Limb (tissue), 2 donors: ENCODE measurements at regions not wholly inside any gene's neighbourhood (a gene's known extent, or its start where the extent isn't known, plus 50 kb on each side); places are given as distances from the start of the nearest gene placed in this dataset.

Source experiments
- DNase-seq, 2 donors: peaks; one replicate each; pipeline ENCODE4 v3.0.0-alpha.2; 2016; ENCODE audit errors: extremely low spot score in 2 of 2

DNA sequence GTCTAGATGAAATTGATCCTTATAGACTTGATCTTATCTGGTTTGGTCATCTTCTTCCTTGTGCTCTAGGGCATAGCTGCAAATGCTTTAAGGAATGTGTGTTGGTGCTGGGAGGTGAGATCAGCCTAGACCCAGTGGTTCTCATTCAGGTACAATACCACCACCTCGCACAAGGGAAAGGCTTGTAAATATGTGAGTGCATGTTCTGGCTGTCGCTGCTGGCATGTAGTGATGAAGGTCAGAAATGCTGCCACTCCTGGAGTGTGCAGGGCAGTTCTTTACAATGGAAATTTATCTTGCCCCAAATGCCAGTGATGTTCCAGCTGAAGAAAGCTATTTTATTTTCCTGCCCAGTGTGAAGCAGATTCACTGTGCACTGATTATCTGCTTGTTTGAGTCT is 900.9 kb downstream of the QKI start:
- no peak for DNase-seq

DNA sequence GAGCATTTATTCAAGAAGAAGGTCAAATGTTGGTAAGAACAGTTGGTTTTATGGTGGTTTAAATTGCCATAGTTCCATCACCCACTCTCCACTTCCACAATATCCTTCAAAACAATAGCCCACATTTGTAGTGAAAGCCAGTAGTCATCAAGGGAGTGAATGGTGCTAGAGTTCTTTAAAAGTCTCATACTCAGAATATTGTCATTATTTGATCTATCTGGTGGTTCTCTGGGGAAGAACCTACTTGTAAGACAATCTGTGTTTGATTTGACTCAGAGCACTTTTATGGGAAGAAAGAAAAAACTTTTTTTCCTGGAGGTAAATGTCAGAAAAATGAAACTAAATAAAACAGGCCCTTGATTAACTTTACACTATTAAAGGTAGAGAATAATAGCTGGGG is 893.8 kb downstream of the QKI start:
- no peak for DNase-seq

DNA sequence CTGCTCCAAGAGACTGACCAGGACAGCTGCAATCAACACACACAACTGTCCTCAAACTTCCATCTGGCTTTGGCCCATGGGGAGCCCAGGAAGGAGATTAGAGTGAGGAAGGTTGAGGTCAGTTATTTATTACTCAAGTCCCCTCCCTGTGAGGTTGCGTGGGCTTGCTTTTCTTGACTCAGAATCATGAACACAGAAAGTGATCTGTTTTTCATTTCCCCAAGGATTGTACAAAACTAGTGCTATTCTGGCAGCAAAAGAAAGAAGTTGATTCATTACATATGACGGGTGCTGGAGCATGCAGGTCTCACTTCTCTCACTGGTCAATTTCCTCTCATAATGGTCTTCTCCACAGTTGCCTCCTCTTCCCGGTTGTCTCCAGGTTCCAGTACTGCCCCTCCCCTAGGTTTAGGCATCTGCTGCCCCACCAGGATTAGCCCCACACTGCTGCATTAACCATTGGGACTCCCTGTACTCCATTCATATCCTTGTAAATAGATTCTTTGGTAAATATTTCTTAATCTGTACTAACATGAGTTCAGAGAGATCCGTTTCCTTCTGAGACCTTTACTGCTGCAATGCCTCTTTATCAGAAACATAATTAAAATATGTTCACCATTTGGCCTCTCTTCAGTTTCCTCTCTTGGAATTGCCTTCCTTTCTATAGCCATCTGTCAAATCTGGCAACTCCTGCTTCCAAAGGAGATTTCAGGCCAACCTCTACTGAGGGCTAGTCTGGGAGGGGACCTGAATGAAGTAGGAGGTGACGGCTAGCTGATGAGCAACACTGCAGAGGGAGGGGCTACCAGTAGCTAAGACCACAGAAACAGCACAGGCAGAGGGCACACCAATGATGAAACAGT is 888.8 kb downstream of the QKI start:
- peak in 1 of 2 donors; percentile 36 for DNase-seq

DNA sequence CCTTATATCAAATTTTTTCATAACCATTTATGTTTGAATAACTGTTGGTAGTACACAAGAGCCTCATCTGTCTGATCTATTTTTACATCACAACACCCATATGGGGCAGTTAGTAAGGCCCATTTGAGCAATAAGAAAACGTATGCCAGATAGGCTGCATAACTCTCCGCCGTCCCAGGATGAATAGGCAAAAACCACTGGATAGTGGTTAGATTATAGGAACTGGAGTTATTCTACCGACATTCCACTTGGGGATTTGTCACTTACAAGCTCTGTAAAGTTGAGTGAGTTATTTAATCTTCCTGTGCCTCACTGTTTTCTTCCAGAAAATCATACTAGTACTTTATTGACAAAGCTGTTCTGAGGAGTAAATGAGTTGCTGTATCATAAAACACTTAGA is 881.9 kb downstream of the QKI start:
- DNase-seq = no peak

DNA sequence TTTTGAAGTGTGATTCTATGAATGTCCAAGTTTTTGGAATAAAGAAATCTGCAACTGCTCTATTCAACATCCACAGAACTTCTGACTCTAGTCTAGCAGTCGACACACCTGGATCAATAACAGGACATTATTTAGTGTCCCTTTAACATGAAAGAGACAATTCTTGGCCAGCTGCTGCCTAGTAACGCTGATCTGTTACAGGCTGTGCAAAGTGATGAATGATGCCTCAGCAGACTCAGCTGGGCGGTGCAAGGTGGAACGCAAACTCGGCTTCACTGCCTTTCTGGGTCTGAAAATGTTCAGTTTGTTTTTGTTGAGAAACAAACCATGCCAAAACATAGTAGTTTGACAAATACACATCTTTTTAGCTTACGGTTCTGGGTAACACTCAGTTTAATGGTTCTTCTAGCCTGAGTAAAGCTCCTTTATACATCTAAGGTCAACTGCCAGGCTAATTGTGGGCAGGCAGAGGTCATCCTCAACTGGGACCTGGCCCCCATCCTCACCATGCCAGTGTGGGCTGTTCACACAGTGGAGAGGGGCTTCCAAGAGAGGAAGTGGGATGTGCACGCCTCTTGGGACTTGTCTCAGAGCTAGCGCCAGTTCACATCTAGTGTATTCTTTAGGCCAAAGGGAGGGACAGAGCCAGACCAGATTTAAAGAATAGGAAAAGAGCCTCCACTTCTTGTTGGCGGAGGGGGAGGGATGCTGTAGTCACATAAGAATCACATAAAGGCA is 879.7 kb downstream of the QKI start:
- no peak for DNase-seq

DNA sequence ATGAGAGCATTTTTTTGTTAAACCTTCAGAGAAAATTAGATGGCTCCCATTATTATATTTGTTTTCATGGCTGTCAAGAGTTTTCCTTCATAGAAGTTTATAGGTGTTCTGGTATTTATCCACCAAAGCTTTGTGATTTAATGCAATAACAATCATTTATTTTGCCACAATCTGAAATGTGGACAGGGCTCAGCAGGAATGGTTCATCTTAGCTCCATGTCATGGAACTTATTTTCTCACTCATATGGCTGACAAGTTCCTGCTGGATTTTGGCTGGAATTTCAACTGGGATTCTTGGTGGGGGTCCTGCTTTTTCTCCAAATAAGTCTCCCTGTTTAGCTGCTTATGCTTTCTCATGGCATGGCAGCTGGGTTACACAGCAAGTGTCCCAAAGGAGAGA is 876.7 kb downstream of the QKI start:
- DNase-seq = no peak

DNA sequence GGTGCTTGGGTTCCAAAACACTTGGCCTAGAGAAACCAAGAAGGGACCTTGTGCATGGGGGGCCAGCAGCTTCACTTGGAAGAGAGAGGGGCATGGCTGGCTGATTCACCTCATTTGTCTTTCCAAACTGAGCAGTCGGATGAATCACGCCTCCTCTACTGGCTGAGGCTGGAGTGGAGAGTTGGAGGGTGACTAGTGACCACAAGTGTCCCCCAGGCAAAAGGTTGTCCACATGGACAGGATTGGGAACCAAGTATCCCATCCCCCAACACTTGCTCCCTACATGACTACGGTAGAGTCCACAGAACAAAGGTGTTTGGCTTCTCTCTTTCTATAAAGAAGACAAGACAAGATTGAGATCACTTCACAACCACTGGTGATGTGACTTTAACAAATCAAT is 875.6 kb downstream of the QKI start:
- DNase-seq = no peak

DNA sequence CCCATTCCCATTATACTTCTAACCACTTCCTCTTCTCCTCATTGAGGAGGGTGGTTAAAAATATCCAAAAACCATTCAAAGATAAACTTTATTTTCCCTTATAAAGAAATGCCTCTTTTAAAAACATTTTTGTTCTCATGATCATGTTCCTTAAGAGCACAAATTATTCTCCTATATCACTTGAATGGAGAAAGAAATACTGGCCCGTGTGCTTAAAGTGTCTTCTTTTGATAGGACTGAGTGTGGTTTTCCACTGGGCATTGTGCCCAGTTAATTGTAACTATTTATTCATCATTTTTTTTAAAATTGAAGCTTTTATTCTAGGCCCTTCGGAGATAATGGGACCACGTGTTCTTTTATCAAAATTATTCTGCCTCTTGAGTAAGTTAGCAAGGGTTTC is 871.5 kb downstream of the QKI start:
- no peak for DNase-seq

DNA sequence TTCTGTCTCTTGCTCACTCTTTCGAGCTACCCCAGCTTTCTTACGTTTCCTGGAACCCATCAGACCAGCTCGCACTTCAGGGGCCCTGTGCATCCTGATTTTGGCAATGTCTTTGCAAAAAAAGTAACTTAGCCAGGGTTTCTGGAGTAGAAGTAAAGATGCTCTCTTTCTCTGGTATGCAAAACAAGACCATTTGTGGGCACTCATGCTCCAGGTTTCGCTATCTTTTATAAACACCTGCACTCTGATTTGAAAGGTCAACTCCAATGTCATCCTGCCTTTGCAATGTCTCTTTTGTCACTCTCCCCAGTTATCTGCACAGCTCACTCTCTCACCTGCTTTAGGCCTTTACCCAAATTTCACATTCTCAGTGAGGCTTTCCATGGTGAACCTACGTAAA is 869.1 kb downstream of the QKI start:
- no peak for DNase-seq

DNA sequence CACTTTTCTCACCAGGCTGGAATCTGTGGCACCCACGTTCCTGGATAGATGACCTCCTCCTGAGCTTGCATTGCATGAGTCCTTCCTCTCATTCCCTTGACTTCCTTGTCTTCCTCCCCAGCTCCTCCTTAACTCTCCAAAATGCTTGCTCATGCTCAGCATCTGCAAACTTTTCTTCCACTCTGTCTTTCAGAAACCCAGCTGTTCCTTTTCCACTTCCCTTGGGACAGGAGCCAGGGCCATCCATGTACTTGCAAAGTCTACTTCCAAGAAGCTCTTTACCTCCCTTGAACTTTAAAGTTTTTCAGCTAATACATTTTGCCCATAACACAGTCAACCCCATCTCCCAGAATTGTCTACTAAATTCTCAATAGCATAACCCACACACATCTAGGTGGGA is 861.7 kb downstream of the QKI start:
- DNase-seq = no peak

DNA sequence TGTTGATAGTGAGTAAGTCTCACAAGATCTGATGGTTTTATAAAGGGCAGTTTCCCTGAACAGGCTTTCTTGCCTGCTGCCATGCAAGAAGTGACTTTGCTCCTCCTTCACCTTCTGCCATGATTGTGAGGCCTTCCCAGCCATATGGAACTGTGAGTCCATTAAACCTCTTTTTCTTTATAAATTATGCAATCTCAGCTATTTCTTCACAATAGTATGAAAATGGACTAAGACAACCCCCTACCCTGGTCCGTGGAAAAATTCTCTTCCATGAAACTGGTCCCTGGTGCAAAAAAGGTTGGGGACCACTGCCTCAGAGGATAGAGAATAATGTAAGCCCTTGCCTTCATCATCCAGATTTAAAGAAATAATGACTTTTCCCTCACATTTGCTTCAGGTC is 861.3 kb downstream of the QKI start:
- no peak for DNase-seq

DNA sequence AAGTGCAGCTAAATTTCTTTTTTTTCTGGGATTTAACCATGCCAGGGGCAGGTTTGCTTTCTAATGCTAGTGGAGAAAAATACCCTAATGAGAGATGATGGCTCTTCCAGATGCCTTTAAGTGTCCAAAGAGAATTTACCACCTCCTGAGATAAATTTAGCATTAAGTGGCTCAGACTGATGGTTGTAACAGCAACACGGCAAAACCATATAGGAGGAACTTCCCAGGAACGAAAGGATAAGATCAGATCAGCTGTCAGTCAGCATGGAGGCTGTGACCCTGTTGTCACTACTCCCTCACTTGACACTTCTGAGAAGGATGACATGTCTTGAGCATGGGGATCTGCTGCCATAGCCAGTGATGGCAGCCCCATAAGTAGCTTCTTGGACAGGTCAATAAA is 860.0 kb downstream of the QKI start:
- DNase-seq = no peak

DNA sequence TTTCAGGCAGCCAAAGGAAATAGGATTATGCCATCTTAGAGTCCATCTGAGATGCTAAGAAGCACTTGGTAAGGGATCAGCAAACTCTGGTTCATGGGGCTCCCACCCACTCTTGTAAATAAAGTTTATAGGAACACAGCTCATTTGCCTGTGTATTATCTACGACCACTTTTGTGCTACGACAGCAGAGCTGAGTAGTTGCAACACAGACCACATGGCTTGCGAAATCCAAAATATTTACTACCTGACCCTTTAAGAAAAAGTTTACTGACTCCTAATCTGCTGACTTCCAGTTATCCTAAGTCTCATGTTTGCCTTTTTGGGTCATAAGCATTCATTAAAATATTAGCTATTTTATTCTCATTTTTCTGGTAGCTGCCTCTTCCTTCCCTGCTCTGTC is 859.0 kb downstream of the QKI start:
- no peak for DNase-seq

DNA sequence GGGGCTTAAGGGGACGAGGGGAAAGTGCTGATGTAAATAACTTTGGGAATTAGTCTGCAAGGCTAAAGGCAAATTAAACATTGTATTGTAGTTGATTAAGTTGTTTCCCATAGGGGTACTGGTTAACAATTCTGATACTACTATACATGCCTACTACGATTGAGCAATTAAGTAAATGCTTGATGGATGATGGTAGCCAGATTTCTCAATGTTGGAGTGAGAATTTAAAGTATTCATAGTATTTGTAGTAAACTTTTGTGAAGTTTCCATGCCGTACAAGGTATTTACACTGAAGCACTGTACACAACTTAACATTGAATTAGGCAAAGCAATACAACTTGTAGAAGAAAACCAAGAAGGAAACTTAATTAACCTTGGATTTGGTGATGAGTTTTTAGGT is 852.3 kb downstream of the QKI start:
- DNase-seq = no peak

DNA sequence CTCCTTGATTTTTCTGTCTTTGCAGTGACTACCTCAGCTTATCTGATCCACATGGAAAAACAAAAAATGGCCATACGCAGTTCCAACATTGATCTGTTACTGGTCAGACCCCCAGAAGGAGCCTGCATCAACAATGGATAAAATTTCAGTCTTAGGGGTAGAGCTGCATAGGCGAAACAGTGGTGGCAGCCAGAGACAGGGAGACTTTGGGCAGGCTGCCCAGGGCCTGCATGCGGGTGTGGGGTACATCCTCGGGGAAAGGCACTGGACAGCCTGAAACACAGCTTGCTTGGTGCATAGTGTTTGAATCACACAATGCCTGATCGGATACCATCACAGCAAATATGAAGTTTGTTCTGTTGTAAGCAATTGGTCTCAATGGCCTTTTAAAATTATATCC is 847.8 kb downstream of the QKI start:
- DNase-seq = no peak

DNA sequence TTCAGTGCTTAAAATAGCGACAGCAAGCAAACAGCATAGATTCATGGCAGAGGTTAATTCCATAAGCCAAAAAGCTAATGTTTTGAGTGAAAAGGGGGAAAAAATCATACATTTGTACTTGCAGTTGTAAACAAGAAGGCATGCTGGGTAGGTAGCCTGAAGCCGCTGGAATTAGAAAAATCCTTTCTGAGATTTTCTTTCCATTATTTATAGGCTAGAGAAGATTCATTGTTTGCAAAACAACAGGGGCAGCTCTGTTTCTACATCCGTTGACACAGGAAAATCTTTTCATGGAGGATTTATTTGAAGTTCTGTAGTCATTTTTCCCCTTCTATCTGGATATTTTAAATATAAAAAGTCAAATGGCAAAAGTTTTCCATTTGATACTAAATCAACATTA is 843.9 kb downstream of the QKI start:
- DNase-seq = no peak

DNA sequence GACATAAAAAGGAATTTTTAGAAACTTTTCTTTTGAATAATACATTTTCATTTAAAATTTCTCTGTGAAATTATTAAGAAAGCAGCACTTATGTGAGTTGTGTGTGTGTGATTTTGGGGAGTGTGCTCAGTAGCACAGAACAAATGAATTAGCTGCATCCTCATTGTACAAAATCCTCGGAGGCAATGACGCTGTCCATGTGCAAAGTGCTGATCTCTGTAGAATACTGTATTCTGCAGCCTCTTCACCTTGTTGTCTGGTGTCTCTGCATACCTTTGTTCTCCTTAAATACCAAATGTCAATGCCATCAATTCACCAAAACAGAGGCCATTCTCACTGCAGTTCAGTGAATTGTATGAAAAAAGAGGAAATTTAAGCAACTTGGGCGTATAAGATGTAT is 838.4 kb downstream of the QKI start:
- DNase-seq = peak in 1 of 2 donors; percentile 15

DNA sequence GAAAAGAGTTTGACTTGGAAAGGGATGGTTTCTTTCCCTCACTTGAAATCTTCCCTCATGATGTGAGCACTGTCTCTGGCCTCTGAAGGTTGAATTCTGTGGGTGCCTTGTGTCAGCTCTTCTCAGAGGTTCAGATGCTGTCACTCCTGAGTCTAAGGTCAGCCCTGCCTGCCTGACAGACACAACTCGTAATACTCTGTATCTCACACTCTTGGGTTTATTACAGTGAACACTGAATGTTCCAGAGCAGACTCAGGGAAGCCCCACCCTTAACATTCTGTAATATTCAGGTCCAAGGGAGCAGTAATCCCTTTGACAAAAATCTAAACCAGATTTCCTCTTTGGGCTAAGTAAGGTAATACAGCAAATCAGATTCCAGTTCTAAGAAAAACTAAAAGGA is 837.8 kb downstream of the QKI start:
- DNase-seq = no peak

DNA sequence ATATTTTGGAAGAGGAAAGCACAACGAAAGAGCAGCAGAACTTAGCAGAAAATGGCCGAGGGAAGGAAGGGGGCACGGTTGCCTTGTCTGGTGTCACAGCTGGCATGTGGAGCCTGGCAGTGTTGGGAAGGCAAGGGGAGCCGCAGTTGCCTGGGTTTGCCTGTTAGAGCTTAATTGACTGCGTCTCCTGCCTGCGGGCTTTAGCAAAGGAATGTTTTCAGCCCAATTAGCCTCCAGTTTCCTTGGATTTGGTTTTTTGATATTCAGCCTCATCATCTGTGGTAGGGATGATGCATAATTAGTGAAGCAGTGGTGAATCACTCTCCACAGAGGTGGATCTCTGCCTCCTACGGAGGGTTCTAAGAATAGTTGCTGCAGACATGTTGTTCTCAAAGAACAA is 832.6 kb downstream of the QKI start:
- DNase-seq = no peak

DNA sequence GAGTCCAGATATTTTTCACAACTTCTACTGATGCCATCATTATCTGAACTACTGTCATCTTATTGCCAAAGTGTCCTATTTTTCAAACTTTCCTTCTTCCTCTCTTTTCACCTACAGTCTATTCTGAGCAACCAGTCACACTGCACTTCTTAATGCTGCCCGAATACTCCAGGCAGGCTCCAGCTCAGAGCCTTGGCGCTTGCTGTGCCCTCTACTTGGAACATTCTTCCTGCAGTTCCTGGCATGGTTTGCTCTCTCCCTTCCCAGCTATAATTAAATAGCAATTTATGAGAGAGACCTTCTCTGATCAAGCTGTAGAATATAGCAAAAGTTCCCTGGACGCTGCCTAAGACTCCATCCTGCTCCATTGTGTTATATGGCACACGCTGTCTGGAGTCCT is 831.6 kb downstream of the QKI start:
- DNase-seq = no peak

DNA sequence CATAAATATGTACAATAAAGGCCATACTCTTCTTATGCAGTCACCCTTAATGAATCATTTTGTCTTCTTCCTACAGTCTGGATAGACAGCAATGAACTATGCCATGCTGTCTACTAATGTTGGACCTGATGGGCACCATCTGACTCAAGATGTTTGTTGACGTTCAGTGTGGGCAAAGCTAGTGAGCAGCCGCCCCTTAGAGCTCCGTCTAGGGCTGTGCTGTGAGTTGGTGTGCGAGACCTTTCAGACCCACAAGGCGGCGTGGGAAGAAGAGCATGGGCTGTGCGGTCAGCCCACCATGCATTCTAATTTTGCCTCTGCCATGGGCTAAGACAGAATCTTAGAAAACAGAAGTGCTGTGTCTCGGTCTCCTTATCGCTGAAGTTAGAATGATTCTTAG is 829.4 kb downstream of the QKI start:
- no peak for DNase-seq

DNA sequence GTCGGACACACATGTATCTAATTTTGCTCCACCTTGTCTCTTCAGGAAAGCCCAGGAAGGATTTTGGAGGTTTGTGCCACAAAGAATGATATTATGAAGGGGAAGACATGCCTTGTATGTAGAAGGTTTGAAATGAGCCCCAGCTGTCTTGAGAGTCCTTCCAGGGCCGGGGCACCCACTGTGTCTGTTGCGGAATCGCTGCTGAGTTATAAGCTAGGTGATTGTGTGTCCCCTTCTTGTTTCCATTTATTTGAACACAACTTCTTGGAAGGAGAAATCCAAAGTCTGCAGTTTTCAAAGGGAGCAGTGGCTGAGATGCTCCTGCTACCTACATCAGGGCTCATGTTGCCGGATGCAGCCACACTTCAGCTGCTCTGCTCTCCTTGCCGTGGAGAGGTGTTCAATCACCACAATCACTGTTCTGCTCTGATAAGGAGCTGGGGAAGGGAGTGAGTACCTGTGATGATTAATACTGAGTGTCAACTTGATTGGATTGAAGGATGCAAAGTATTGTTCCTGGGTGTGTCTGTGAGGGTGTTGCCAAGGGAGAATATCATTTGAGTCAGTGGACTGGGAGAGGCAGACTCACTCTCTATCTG is 828.6 kb downstream of the QKI start:
- DNase-seq = no peak

DNA sequence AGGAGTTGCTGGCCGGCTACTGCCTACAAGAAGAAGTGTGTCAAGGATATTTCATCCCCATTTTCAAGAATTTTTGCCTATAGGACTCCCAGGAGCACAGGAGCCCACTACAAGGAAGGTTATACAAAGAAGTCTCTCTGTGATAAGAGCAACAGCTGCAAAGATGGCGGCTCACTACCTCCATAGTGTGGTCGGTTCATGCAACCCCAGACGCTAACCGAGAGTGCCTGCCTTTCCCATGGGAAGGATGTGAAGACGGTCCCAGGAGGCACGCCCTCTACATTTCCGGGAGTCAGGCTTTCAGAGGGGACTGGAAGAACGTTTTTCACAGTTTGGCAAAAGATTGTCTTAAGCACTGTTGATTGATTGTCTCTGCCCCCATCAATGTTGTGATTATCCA is 816.3 kb downstream of the QKI start:
- no peak for DNase-seq
